SK-N-DZ (cell line): ENCODE measurements at regions not wholly inside any gene's neighbourhood (a gene's known extent, or its start where the extent isn't known, plus 50 kb on each side); places are given as distances from the start of the nearest gene placed in this dataset.
"Not testable (repeated sequence)": the region's sequence is repeated elsewhere in the genome, so short reads cannot be mapped to it uniquely, and the experiment has no call there.

ENCODE experiments used
- DNase-seq: peaks from one replicate; pipeline ENCODE4 v3.0.0-alpha.2; 2015; ENCODE audit warnings: low spot score

GRCh38 chr7:3094701-3095445 lies 51.2 kb upstream of the CARD11 start:
- DNase-seq: no peak

DNA sequence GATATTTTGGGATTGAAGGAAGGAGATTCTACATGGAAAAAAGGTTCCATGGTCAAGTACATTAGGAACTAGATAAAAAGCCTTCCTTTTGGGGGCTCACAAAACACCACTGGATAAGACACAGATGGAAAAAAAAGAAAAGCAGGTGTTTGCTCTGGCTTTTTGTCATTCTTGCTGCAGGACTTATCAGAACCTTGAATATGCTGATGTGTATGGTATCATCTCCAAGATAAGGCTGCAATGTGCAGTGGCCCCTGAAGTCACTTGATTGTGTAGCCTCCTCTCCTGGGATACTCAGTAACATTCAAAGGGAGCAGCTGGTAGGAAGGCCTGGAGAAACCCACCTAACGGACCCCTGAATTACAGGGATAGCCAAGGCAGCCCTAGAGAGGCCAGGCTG lies 54.1 kb upstream of the CARD11 start:
- DNase-seq: no peak

DNA sequence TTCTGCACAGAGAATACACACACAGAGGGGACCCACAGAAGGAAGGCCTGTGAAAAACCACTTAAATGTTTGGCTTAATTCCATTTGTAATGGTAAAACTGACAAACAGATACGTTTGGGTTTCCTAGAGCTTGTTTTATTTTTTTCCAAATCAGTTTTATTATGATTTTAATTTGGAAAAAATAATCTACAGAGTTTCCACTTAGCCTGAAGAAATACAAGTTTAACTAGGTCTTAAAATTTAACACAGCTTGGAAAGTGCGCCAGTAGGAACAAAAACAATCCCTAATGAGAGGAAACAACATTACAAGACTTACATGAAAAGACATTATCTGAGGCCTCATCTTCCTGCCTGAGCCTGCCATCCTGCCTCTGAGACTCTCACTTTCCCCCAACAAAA lies 58.5 kb upstream of the CARD11 start:
- no peak for DNase-seq

DNA sequence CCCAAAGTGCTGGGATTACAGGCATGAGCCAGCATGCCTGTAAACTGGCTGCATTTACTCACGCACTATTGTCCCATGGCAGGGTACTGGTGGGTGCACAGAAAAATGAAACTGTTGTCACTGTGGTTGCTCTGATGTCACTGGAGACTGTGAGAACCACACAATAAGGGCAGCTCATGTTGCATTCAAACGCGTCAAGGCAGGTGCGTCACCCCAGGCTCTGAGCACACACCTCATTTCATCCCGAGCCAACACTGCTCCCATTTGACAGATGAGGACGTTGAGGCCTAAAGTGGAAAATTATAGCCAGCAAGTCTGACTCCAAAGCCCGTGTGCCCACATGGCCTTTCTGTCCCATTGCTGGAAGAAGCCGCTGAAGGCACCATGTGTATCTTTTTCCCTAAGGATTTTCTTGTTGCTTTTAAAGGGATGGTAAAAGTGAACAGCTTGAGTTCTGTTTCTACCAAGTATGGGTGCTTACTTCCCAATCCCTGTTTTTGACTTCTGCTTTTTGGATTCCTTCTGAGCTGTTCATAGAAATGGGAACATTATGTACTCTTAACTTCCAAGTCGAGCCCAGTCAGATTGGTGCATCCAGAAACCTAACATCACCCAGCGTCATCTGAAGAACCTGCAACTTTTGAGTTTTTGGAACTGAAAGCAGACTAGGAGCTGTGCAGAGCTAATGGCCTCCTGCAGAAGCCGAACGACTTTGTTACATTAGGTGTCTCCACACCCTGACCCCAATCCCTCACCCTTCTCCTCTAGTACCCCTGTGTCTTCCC lies 60.1 kb upstream of the CARD11 start:
- no peak for DNase-seq

GRCh38 chr7:3105856-3106255 lies 62.2 kb upstream of the CARD11 start:
- DNase-seq: no peak

GRCh38 chr7:3106361-3106826 lies 62.7 kb upstream of the CARD11 start:
- DNase-seq: no peak

DNA sequence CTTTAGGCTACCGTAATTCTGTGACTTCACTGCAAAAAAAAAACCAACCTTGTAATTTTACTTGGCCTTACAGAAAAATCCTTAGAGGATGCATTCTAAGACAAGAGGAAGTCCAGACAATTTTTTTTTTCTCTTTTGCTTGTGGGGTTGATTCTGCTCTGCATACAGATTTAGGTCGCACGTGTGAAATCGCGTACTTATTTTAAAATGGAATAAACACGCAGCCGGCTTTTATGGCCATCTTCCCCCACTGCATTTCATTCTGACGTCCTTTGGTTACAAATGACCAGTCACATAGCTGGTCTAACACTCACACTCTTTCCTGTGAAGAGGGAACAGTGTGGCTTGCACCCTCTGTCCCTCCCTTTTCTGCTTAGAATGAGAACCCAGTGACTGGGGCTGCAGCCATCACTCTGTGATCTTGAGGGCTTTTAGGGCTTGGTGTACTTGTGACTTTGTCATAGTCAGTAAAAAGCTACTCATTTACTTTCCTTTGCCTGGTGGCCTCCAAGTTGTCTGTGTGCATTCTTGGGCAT lies 63.6 kb upstream of the CARD11 start:
- no peak for DNase-seq

GRCh38 chr7:3107889-3108570 lies 64.4 kb upstream of the CARD11 start:
- DNase-seq: no peak

- no peak for DNase-seq
Measured at GRCh38 chr7:3109311-3109915, 65.7 kb upstream of the CARD11 start.

- DNase-seq: no peak
Measured at GRCh38 chr7:3112479-3113134, 68.9 kb upstream of the CARD11 start.

- no peak for DNase-seq
Measured at GRCh38 chr7:3114917-3115316, 71.2 kb upstream of the CARD11 start.

DNA sequence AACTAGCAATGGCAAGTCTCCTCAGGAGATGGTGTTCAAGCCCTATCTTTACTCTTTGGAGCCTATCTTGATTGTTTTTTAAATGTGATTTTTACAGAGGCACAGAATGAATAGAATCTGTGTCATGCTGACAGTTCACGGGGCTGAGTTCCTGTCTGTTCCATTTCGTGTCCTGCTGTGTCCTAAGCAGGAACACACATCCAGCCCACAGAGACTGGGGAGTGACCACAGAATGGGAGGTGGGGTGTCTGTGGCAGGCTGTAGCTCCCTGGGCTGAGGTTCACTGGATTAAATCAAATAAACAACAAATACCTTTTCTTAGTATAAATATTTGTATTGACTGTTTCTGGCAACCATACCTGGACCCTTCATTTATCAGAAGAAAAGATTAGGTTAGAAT lies 73.4 kb upstream of the CARD11 start:
- no peak for DNase-seq

DNA sequence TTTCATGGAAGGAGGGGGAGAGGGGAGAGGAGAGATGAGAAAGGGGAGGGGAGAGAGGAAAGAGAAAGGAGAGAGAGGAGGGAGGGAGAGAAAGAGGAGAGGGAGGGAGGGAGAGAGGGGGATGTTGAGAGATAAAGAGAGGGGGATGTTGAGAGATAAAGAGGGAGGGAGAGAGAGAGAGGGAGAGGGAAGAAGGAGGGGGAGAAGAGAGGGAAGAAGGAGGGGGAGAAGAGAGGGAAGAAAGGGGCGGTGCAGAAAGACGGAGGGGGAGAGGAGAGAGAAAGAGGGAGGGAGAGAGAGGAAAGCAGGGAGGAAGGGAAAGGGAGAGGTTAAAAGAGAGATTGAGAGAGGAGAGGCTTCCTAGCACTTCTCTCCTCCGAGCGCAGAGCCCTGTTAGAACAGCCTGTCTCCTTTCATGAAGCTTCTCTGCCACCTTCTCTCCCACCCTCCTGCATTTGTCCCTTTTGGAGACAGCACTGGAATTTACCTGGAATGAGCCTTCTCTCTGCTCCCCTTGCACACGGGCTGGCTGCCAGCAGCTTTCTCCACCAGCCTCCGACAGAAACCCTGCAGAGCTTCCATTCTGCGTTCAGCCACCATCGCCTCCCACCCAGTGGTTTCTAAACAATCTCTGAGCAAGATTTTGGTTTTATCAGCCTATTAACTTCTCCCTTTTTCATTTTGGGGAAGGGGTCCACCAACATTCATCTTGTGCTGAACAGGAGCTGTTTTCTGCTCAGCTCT lies 74.0 kb upstream of the CARD11 start:
- DNase-seq: no peak

DNA sequence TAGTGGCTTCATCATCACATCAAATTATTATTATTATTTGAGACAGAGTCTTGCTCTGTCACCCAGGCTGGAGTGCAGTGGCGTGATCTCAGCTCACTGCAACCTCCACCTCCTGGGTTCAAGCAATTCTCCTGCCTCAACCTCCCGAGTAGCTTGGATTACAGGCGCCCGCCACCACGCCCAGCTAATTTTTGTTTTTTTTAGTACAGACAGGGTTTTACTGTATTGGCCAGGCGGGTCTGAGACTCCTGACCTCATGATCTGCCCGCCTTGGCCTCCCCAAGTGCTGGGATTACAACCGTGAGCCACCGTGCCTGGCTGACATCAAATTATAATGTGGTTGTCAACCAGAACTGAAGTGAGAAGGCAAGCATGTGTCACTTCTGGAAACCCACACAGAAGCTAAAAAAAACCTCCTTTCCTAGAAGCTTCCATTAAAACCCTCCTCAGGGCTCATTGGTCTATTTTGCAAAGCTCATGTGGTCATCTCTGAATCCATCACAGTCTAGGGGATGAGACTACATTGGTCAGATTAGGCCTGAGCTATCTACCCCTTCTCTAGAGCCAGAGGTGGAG lies 75.8 kb upstream of the CARD11 start:
- not testable (repeated sequence) for DNase-seq

- no peak for DNase-seq
Measured at GRCh38 chr7:3119963-3120362, 76.3 kb upstream of the CARD11 start.

DNA sequence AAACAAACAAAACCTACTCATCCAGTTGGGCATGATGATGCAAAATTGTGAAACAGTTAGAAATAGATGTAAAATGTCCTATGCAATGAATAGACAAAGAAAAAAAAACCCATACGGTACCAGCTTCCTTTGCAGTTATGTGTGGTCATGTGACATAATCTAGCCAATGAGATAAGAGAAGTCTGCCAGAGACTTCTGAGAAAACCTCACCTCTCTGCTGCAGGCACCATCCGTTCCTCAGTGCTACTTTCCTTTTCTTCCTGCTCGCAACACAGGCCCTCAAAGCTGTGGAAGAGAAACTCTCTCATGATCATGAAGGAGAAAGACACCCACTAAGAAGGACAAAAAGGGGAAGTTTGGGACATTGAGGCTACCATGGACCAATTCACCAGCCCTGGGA lies 76.8 kb upstream of the CARD11 start:
- no peak for DNase-seq

DNA sequence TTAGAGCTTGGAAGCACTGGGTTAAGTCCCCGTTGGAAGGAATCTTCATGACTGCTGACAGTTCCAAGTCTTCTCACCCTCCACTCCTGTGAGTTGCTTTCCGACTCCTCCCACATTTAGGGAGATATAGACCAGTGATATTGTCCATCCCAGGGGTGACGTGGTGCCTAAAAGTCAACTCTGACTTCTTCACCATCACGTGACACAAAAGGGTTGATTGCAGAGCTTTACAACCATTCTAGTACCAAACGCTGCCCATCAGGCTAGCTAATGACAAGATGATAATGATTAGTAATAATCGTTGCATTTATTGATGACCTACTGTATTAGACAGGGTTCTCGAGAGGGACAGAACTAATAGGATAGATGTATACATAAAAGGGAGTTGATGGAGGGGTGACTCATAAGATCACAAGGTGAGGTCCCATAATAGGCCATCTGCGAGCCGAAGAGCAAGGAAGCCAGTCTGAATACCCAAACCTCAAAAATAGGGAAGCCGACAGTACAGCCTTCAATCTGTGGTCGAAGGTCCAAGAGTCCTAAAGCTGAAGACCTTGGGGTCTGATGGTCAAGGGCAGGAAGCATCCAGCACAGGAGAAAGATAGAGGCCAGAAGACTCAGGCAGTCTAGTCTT lies 85.3 kb upstream of the CARD11 start:
- no peak for DNase-seq

DNA sequence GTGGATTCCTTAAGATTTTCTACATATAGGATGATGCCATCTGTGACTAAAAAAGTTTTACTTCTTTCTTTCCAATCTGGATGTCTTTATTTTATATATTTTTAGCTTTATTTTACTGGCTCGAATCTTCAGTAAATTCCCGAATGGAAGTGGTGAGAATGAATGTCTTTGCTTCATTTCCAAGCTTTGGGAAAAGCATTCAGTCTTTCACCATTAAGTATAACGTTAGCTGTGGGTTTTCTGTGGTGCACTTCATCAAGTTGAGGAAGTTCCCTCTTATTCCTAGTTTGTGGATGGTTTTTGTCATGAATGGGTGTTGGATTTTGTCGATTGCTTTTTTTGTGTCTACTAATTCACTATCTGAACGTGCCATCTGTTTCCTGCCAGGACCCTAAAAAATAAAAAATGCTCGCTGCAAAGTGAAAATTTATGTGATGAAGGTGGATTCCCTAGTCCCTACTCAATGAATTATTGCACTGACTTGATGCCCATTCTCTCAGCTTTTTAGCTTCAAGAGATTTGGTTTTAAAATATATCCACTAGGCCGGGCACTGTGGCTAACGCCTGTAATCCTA lies 90.2 kb upstream of the CARD11 start:
- no peak for DNase-seq

- DNase-seq: no peak
Measured at GRCh38 chr7:3134745-3135144, 91.1 kb upstream of the CARD11 start.
